ENCODE measurements at regions not wholly inside any gene's neighbourhood (a gene's known extent, or its start where the extent isn't known, plus 50 kb on each side); places are given as distances from the start of the nearest gene placed in this dataset.

DNA sequence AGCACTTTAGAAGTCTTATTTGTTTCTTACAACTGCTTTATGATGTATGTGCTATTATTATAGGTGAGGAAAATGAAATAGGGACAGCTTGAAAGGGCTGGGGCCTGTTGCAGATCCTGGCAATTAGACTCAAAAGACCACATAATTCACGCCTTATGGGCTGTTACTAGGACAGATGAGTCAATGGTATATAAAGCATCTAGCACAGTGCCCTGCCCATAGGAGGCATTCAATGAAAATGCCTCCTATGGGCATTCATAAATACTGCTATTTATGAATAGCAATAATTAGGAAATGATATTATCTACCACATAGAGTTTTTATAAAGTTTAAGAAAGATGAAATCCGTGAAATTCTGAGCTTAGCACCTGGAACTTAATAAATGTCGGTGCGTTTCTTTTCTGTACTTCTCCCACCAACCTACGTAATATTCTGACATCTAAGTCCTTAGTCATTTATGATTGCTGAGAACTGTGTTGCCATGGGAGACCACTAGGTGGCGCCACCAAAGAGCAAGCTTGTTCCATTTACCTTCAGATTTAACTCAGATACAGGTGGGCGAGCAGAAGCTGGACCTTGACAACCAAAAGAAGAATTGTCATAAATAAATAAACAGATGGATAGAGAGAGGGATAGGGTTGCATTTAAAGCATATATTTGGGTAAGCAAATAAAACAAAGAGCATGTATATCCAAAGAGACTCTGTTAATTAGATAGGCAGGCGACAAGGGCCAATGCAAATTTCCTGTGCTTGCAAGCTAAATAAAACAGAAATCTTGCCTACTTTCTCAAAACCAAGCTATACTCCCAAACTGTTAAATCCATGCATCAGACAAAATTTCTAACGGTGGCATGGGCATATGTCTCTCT lies 699.9 kb downstream of the INHBA start:
- no peak for DNase-seq

DNA sequence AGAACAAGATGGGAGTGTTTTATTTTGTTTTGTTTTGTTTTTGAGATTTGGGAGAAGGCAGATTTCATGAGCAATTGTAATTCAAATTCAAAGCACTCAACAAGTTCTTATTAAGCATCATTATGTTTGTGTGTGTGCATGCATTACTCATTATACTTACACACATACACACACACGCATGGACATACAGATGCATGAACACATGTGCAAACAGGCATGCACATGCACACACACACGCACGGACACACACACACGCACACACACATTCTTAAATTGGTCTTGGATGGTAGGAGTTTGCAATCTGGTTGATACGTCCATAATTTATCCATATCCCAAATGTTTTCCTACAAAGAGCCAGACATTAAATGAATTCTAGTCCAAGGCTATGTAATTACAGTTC lies 702.8 kb downstream of the INHBA start:
- no peak for DNase-seq

DNA sequence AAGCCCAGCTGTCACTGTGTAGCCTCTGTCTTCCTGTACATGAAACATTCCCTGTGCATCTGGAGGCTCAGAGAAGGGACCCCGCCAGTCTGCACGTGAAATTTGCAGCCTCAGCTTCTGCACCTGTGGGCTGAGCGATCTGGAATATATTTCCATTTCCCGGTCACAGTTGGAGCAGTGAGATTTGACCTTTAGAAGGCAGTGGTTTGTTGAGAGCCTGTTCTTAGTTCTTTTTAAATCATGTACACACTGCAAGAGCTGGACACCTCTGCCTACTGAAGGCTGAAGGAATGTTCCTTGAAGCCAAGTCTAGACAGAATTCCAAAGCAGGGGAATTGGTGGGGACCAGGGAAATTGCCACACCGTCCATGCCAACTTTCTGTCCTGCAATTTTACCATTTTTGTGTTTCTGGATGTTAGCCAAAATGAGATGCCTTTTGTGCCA lies 706.6 kb downstream of the INHBA start:
- DNase-seq, result peak; percentile 41

DNA sequence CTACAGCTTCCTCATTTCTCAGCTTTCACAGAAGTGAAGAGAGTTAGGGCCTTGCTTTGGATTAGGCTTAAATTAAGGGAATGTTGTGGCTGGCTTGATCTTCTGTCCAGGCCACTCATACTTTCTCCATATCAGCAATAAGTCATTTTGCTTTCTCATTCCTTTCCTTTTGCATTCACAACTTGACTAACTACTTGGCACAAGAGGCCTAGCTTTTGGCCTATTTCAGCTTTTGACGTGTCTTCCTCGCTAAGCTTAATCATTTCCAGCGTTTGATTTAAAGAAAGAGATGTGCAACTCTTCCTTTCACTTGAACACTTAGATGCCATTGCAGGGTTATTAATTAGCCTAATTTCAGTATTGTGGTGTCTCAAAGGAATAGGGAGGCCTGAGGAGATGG lies 712.0 kb downstream of the INHBA start:
- no peak for DNase-seq

DNA sequence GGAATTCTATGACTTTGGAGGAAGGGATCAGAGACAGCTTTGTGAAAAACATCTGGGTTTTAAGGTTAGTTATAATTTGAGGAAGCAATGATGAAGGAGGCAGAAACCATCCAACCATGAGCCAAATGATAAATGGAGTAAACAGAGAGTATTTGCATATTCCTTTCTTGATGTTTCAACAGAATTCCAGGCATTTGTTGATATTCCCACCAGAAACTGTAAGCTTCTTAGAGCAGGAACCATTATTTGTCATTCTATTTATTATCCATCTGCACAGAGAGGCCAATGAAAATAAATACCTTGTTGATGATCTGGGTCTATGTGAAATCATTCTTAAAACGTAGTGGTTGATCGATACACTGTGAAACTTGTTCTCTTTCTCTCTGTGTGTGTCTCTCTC lies 715.3 kb downstream of the INHBA start:
- no peak for DNase-seq

DNA sequence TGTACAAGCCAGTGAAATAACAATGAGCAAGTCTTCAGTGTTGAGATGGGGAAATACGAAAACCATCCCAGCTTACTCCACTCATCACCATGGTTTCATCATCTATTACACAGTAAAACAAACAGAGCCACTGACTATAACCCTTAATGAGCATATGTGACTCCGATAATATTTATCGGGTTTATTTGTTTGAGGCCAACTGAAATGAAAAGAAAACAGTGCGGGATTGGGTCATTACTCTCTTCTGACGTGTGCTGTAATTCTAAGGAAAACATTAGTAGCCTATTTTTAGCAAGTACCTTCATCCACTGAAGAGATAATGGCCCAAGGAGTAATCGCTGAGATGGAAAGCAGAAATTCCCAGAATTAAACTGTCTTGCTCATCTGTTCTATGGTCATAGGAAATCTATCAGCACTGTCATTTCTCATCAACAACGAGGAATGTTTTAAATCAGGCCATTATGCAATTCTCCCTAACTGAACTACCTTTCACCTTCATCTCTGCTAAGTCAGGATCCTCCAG lies 716.5 kb downstream of the INHBA start:
- no peak for DNase-seq

DNA sequence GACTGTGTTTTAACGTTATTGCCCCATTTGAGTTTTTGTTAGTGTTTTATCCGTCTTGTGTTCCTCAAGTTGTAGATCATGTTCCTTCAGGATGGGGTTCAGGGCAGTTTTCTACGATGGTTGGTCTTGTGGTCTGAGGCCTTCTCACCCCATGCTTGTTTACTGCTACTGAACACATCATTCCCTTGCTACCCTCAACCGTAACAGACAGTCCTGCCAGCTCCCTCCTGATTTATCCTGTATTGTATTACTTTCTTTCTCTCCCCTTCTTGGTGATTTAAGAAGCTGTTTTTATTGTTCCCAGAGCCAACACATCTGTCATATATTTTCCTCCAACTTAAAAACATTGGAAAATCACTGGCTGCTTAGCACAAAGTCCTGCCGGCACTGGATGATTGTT lies 719.8 kb downstream of the INHBA start:
- DNase-seq, result peak; percentile 43

DNA sequence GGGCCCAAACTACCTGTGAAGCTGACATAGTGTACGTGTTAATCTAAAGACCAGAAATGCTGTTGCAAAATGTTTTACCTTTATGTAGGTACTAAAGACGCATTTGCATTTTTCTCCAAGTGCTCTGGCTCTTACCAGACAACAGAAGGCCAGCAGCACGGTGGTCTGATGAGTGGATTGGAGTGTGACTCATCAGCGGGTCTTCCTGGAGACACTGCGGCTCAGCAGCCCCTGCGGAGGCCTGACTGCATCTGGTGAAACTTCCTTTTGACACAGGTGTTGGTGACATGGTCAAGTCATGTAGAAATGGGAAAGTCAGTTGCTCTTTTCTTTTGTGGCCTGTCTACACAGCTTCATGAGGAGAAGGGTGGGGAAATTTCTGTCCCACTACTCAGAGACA lies 723.6 kb downstream of the INHBA start:
- DNase-seq, result no peak

DNA sequence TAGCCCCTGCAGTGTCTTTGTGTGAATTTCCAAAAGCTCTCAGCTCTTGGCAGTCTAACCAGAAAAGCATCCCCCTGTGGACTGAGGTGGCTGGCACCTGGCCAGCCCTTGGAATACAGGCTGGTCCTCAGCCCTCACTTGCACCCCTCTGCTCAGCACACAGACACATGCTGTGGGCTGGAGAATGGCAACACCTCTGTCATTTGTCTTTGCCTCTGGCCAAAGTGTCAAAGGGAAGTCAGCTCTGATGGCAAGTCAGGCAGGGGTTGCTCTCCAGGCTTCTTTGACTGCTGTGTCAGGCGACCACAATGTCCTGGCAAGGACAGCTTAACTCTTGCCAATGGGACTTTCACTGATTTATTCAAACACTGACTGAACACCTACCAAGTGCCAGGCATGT lies 724.8 kb downstream of the INHBA start:
- no peak for DNase-seq

DNA sequence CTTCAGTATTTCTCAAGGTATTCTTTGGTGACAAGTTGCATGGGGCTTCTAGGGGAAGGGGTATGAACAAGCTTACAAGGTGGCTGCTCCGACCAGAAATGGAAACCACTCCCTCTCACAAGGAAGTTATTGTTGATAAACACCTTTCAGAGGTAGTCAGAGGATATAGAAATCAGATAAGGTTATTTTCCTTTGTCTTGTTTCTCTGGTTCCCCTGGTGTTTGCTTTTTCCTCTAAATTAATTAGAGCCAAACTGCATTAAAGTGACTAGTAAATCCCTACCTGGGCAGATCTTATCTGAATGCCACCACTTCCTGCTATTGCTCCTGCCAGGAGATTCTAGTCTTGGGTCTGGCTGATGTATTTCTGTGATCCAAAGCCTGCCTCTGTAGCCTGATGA lies 725.4 kb downstream of the INHBA start:
- no peak for DNase-seq

DNA sequence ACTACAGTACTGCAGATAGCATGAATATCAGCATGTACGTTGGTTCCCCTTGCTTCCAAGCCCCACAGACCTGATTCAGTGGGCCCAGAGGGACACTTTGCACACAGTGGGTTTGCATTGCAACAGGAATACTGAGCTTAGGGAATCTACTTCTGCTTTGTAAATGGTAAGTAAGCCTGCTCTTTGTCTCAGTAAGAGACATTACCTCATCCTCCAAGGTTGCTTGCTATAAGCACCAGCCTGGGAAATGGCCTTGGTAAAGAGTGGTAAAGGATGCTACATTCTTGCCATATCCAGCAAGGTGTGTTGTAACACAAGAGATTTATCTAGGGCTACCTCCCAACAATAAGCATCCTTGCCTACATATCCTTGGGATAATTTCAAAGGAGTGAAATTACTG lies 730.5 kb downstream of the INHBA start:
- DNase-seq, result no peak

DNA sequence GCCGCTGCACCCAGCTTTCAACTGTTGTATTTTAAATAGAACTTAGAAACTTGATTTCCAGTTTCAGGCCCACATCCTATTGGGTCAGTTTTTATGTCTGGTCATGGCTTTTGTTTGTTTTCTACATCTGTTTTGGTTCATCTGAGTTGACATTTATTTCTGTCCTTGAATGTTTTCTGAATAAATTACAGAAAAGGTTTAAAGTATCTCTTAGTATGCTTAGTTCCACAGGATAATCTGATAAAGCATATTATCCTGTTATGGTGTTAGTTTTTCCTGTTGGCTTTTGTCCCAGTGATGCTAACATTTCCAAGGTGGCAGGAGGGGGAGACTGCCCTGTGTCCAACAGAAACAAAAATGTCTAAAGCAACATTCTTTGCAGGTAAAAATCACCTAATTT lies 733.2 kb downstream of the INHBA start:
- no peak for DNase-seq

DNA sequence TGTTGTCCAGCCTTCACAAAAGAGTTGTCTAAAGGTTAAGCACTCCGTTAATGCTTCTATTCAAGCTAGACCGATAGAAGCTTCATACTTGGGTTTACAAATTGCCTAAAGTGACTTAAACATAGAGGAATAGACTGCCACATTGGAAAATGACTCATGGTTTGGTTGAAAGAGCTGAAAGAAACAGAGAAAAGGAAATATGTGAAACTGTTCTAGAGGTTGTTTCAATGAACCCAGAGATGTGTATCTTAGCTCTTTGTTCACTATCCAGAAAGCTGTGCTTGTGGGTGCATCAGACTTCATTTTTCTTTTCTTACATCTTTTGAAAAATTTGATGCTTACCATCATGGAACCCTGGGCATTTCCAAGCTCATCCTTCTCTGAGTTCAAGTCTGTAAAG lies 736.2 kb downstream of the INHBA start:
- no peak for DNase-seq

DNA sequence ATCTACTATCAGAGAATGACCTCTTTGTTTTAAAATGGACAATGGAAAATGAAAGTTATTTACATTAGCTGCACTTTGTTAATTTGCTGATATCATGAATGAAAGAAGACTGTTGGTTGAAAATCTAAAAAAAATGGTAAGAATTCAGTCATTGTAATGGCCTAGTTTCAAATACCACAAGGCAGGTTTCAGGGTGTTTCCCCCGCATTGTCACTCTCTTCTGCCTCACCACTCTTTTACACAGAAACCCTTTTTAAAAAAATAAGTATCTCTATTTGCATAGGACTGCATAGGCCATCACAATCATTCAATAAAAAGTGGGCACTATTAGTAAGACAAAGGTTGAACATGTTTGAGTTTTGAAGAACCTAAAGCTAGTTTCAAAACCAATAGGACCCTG lies 737.1 kb downstream of the INHBA start:
- no peak for DNase-seq

DNA sequence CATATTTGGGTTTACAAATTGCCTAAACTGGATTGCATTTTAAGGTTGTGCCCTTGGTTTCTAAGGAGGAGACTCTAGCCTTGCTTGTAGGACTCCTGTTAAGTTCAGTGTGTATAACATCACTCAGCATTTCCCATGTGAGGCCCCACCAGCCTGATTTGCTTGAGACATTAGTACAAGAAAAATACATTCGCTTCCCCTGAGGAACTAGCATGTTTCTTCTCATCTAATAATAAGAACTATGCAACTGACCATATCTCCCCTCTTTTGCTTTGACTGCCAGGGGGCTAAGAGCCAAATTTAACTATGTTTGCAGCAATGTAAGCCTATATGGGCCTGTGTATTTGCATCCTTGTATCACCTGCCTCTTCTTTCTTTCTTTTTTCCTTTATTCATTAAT lies 737.9 kb downstream of the INHBA start:
- DNase-seq, result no peak

DNA sequence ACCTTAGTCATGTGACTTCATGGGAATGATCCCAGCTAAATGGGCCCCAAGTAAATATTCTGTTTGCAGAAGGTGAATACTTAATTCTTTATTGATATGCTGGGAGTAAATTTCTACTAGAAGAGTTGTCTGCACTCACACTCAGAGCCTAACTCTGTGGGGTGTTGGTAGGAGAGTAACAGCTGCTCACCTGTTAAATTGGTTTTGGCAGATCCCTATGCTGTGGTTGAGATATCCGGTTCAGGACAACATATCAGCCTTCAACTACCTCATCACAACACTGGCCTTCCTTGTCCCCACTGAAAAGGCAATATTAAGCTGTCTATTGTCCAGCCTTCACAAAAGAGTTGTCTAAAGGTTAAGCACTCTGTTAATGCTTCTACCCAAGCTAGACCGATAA lies 738.3 kb downstream of the INHBA start:
- DNase-seq, result no peak

DNA sequence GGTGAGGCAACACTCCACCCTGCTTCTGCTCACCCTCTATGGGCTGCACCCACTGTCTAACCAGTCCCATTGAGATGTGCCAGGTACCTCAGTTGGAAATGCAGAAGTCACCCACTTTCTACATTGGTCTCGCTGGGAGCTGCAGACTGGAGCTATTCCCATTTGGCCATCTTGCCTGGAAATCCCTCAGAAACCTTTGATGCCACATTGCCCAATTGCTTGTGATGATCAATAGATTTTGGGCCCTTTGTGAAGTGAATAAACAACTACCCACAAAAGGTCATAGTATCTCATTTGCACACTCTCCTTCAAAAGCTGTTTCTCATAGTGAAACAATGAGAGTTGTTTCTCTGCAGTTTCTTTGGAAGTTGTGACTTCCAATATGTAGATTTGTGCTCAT lies 742.9 kb downstream of the INHBA start:
- DNase-seq, result no peak

DNA sequence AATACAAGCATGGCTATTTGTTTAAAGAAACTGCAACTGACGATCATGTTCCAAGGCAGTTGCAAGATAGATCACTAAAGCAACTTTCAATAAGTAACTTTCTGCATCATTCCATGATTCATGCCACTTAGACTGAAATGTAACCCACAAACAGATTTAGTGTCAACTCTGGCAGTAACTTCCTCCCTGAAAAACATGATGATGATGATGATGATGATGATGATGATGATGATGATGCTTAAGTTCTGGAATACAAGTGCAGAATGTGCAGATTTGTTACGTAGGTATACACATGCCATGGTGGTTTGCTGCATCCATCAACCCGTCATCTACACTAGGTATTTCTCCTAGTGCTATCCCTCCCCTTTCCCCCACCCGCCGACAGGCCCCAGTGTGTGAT lies 754.7 kb downstream of the INHBA start:
- DNase-seq, result no peak

DNA sequence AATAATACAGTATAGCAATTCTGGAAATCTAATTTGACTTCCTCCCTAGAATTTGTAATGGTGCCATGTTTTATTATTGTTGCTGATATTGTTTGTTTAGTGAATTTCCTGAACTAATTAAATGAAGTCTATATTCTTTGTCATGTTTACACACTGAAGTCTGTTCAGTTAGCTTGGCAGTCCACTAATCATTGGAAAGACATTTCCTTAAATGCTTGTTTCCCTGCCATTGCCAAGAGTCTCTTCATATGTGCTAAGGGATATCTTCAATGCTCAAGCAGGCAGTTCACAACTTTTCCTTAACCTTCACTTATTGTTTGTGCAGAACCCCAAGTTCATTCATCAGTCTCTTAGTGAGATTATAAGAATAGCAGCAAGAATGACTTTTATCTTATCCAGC lies 755.3 kb downstream of the INHBA start:
- no peak for DNase-seq

DNA sequence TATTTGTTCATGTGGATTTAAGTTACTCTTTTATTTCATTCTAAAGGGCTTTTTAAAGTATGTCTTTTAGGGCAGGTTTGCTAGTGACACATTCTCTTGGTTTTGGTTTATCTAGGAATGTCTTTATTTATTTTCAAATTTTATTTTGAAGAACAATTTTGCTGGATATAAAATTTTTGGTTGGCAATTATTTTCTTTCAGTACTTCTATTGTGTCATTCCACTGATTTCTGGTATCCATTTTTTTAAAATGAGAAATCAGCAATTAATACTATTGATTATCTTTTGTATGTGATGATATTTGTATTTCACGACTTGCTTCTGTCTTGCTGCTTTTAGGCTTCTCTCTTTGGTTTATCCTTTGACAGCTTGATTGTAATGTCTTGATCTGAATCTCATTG lies 756.3 kb downstream of the INHBA start:
- no peak for DNase-seq

DNA sequence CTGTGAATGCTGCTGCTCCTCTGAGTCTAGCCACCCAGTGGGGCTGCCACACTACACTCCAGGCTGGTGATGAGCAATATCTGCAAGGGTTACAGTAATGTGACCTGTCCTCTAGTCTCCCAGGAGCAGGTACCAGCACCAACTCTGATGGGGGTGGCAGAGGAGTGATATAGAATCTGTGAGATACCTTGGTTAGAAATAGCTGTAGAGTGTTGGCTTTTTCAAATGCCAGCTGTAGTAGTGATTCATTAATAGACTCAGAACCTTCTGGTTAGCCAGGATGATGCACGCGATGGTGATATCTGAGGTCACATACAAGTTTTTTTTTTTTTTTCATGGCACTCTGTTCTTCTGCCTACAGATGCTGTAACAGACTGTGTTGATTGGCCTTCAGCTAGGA lies 757.1 kb downstream of the INHBA start:
- no peak for DNase-seq

DNA sequence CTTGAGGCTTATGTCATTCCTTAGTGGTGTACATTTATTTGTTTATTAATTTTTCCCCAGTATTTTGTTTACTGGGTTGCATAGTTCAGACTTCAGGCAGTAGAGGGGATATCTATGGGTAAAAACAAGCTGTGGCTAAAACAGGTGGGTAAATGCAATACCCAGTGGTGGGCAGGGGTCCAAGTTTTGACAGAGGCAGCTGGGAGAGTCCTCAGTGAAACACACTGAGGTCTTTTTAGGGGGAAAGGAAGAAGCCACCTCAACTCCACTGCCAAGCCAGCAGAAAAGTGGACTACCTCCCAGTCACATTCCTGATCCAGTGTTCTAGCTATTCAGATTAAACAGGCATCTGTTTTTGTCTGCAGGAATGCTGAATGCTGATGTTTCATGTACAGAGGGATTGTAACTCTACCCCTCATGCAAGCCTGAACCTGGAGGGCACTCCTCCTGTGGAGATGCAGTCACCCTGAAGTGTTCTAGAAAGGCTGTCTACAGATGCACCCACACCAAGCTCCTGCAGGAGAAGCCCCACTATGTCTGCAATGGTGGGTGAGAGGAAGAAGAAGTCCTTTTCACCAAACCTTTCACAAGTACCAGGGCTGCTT lies 757.8 kb downstream of the INHBA start:
- DNase-seq, result no peak

DNA sequence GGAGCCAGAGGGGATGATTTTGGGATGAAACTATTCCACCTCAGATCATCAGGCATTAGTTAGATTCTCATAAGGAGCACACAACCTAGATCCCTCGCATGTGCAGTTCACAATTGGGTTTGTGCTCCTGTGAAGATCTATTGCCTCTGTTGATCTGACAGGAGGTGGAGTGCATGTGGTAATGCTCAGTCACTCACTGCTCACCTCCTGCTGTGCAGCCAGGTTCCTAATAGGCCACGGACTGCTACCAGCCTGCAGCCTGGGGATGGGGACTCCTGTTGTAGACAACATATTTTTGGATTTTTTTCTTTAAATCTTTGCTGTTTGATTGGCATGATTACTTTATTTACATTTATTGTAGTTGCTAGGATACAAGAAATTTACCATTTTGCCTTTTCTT lies 765.0 kb downstream of the INHBA start:
- DNase-seq, result no peak

DNA sequence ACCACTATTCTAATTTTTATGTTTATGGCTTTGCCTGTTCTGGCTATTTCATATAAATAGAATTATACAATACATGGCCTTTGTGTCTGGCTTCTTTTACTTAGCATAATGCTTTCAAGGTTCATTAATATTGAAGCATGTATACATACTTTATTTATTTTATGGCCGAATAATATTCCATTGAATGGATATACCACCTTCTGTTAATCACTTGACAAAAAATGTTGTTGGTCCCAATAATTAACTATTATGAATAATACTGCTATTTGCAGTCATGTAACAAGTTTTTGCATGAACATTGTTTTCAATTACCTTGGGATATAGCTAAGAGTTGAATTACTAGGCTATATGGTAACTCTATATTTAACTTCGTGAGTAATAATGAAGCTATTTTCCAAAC lies 767.5 kb downstream of the INHBA start:
- no peak for DNase-seq
